Nephron progenitor cell (in vitro differentiated cells): ENCODE measurements at regions not wholly inside any gene's neighbourhood (a gene's known extent, or its start where the extent isn't known, plus 50 kb on each side); places are given as distances from the start of the nearest gene placed in this dataset.

Source experiments
- DNase-seq: peaks from one replicate; pipeline ENCODE4 v3.0.0; 2021
- H3K27ac Mint-ChIP-seq: 2 replicates; pipeline ENCODE4 v1.8.0; 2021; ENCODE audit warnings: mild to moderate bottlenecking, moderate library complexity, mixed read lengths
- H3K27me3 Mint-ChIP-seq: 2 replicates; pipeline ENCODE4 v1.8.0; 2021; ENCODE audit warnings: mild to moderate bottlenecking, low read depth, mixed read lengths; ENCODE audit not compliant: poor library complexity
- H3K36me3 Mint-ChIP-seq: 2 replicates; pipeline ENCODE4 v1.8.0; 2021; ENCODE audit warnings: low read depth, mixed read lengths
- H3K4me1 Mint-ChIP-seq: 2 replicates; pipeline ENCODE4 v1.8.0; 2021; ENCODE audit warnings: mixed read lengths
- H3K4me3 Mint-ChIP-seq: 2 replicates; pipeline ENCODE4 v1.8.0; 2021; ENCODE audit warnings: mild to moderate bottlenecking, moderate library complexity, mixed read lengths
- H3K9me3 Mint-ChIP-seq: 2 replicates; pipeline ENCODE4 v1.8.0; 2021; ENCODE audit warnings: mild to moderate bottlenecking, moderate library complexity, mixed read lengths
- TF ChIP-seq, protein P1 (sequence below): fragments of 200-600 bp; sonication (generic); IDR thresholded peaks from 2 replicates; pipeline ENCODE4 v1.5.0; 2021; ENCODE audit warnings: antibody characterized with exemption

DNA sequence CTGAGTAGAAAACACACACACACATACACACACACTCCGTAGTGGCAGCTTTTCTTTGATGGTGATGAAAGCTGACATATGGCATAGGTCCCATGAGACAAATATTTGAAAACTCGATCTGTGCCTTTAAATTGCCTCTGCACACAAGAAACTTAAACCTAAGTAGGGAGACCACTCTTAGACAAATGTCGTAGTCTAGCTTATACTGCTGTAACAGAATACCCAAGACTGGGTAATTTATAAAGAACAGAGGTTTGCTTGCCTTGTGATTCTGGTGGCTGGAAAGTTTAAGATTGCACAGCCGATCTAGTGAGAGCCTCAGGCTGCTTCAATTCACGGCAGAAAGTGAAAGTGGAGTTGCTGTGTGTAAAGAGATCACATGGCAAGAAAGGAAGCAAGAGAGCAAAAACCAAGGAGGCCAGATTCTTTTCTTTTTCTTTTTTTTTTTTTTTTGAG lies 489.4 kb upstream of the SORCS1 start:
- Mint-ChIP-seq H3K36me3 (no peaks in the 10 kb centered on the region), H3K27ac (peak overlapping the region; percentile 11), H3K4me3 (no peak overlapping the region), H3K27me3 (peaks cover 2% of the 10 kb centered on the region), H3K9me3 (no peaks in the 10 kb centered on the region), H3K4me1 (peaks cover 6% of the 10 kb centered on the region)
- DNase-seq: no peak
- TF ChIP-seq, protein P1, sequence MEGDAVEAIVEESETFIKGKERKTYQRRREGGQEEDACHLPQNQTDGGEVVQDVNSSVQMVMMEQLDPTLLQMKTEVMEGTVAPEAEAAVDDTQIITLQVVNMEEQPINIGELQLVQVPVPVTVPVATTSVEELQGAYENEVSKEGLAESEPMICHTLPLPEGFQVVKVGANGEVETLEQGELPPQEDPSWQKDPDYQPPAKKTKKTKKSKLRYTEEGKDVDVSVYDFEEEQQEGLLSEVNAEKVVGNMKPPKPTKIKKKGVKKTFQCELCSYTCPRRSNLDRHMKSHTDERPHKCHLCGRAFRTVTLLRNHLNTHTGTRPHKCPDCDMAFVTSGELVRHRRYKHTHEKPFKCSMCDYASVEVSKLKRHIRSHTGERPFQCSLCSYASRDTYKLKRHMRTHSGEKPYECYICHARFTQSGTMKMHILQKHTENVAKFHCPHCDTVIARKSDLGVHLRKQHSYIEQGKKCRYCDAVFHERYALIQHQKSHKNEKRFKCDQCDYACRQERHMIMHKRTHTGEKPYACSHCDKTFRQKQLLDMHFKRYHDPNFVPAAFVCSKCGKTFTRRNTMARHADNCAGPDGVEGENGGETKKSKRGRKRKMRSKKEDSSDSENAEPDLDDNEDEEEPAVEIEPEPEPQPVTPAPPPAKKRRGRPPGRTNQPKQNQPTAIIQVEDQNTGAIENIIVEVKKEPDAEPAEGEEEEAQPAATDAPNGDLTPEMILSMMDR: no peak

DNA sequence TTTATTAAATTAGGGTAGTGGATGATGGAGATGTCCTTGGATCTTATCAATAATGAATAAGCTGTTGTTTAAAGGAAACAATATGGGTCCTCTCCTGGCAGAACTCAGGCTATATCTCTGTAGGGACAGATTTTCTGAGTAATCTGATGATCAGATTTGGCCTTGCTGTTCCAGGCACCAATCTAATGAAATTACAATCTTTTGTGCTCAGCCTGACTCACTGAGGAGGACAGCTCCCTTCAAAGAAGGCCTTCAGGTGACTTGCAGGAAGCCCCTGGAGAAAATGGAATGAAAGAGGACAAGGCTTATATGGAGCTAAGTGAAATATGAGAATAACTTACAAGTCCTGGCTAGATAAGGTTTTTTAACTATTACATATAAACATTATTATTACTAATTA lies 486.4 kb upstream of the SORCS1 start:
- Mint-ChIP-seq H3K4me3 (no peak overlapping the region), H3K9me3 (no peaks in the 10 kb centered on the region), H3K27me3 (peaks cover 5% of the 10 kb centered on the region), H3K27ac (no peak overlapping the region), H3K4me1 (peaks cover 6% of the 10 kb centered on the region), H3K36me3 (no peaks in the 10 kb centered on the region)
- TF ChIP-seq, protein P1: no peak
- DNase-seq: no peak

DNA sequence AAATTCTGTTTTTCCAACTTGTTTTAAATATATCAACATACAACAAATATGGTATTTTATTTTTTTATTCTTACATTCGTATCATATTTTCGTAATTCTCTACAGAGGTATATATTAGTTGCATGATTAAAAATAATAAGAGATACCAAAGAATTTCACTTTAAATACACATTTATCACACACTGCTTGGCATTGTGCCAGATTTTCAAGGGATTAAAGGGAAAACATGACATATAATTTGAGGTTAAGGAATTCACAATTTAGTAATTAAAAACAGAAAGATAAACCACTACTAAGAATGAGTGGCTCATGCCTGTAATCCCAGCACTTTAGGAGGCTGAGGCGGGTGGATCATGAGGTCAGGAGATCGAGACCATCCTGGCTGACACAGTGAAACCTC lies 484.7 kb upstream of the SORCS1 start:
- Mint-ChIP-seq H3K27ac (no peak overlapping the region), H3K9me3 (no peaks in the 10 kb centered on the region), H3K4me1 (peaks cover 6% of the 10 kb centered on the region), H3K4me3 (no peak overlapping the region), H3K36me3 (no peaks in the 10 kb centered on the region), H3K27me3 (peaks cover 7% of the 10 kb centered on the region)
- no peak for DNase-seq
- TF ChIP-seq, protein P1: no peak

DNA sequence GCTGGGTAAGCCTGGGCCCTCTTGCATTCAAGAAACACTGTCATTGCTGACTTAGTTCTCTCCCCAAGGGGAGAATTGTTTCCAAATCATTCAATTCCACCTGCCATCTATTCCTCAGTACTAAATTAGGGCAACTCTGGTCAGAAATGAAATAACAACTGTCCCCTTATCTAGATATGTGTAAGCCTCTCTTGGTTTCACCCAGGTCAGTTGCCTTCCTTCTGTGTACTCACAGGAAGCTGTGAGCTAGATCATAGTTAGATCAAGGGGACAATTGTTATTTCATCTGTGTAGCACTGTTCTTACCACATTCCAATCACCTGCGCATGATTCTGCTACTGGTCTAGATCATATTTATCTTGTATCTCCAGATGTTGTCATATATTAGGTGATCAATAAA lies 483.0 kb upstream of the SORCS1 start:
- H3K27me3 Mint-ChIP-seq: peaks cover 7% of the 10 kb centered on the region

DNA sequence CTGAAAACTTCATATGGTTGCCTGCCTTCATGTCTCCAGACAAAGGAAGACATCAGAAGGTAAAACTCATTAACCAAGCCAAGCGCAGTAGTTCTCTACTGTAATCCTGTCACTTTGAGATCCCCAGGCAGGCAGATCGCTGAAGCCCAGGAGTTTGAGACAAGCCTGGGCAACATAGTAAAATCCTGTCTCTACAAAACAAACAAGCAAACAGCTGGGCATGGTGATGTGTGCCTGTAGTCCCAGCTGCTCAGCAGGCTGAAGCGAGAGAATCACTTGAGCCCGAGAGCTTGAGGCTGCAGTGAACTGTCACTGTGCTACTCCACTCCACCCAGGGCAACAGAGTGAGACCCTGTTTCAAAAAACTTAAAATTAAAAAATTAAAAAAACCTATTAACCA lies 467.4 kb upstream of the SORCS1 start:
- peaks cover 7% of the 10 kb centered on the region for H3K27me3 Mint-ChIP-seq
- DNase-seq: no peak
- H3K9me3 Mint-ChIP-seq: no peaks in the 10 kb centered on the region
- no peaks in the 10 kb centered on the region for H3K4me1 Mint-ChIP-seq
- TF ChIP-seq, protein P1: no peak
- no peak overlapping the region for H3K4me3 Mint-ChIP-seq
- no peak overlapping the region for H3K27ac Mint-ChIP-seq
- H3K36me3 Mint-ChIP-seq: no peaks in the 10 kb centered on the region

More for the DNA sequence above, 483.0 kb upstream of the SORCS1 start:
- Mint-ChIP-seq H3K27ac (no peak overlapping the region), H3K36me3 (no peaks in the 10 kb centered on the region), H3K4me3 (no peak overlapping the region), H3K4me1 (no peaks in the 10 kb centered on the region), H3K9me3 (no peaks in the 10 kb centered on the region)
- TF ChIP-seq, protein P1: no peak
- DNase-seq: no peak

DNA sequence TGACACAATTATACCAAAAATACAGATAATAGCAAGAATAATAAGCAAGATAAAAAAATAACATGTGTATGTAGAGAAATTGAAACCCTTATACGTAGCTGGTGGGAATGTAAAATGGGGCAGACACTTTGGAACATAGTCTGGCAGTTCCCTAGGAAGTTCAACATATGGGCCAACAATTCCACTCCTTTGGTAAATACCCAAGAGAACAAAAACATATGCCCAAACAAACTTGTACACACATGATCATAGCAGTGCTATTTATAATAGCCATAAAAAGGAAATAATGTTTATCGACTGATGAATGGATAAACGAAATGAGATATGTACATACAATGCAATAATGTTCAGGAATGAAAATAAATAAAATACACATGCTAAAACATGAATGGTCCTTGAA lies 462.4 kb upstream of the SORCS1 start:
- TF ChIP-seq, protein P1: no peak
- no peak overlapping the region for H3K4me3 Mint-ChIP-seq
- no peaks in the 10 kb centered on the region for H3K27me3 Mint-ChIP-seq
- H3K9me3 Mint-ChIP-seq: no peaks in the 10 kb centered on the region
- no peaks in the 10 kb centered on the region for H3K36me3 Mint-ChIP-seq
- no peaks in the 10 kb centered on the region for H3K4me1 Mint-ChIP-seq
- DNase-seq: no peak
- no peak overlapping the region for H3K27ac Mint-ChIP-seq
